Caki2 (cell line): ENCODE measurements at regions not wholly inside any gene's neighbourhood (a gene's known extent, or its start where the extent isn't known, plus 50 kb on each side); places are given as distances from the start of the nearest gene placed in this dataset.
A peak's percentile ranks its signal among the peaks of the same experiment; 100 is the strongest.
"Not testable (repeated sequence)": the region's sequence is repeated elsewhere in the genome, so short reads cannot be mapped to it uniquely, and the experiment has no call there.

Experiments
- DNase-seq: peaks from one replicate; pipeline ENCODE4 v3.0.0-alpha.2; 2015; ENCODE audit warnings: low read depth
- in situ Hi-C: cut with HindIII; loops from 2 replicates; pipeline ENCODE4 v1.10.0; 2016; ENCODE audit warnings: low sequenced_read_pairs, low pct_unique_long_range_greater_than_20kb, mixed read lengths

GRCh38 chr6:85251300-85251699 is 198.6 kb upstream of the NT5E start:
- in situ Hi-C loops, result no loop called here
- DNase-seq, result no peak

GRCh38 chr6:85250586-85251220 is 199.2 kb upstream of the NT5E start:
- in situ Hi-C loops, result no loop called here
- DNase-seq, result no peak

- in situ Hi-C loops, result no loop called here
- DNase-seq, result no peak
These were observed 204.9 kb upstream of the NT5E start for GRCh38 chr6:85245004-85245403.

- in situ Hi-C loops, result no loop called here
- no peak for DNase-seq
These were observed 208.3 kb upstream of the NT5E start for GRCh38 chr6:85241498-85242052.

GRCh38 chr6:85240787-85241385 is 209.0 kb upstream of the NT5E start:
- peak; percentile 33 for DNase-seq
- in situ Hi-C loops, result no loop called here

GRCh38 chr6:85237478-85237877 is 212.4 kb upstream of the NT5E start:
- DNase-seq, result no peak
- in situ Hi-C loops, result no loop called here

GRCh38 chr6:85236636-85237035 is 213.2 kb upstream of the NT5E start:
- in situ Hi-C loops, result no loop called here
- no peak for DNase-seq

GRCh38 chr6:85227345-85227744 is 222.5 kb upstream of the NT5E start:
- in situ Hi-C loops, DNase-seq: not testable (repeated sequence)

- in situ Hi-C loops, result not testable (repeated sequence)
These were observed 237.1 kb upstream of the NT5E start for GRCh38 chr6:85212794-85213193.

GRCh38 chr6:85195243-85195642 is 254.6 kb upstream of the NT5E start:
- in situ Hi-C loops, result no loop called here
- DNase-seq, result no peak

More at GRCh38 chr6:85212794-85213193, 237.1 kb upstream of the NT5E start:
- not testable (repeated sequence) for DNase-seq

GRCh38 chr6:85193339-85193738 is 256.5 kb upstream of the NT5E start:
- in situ Hi-C loops, result no loop called here

GRCh38 chr6:85192596-85192995 is 257.3 kb upstream of the NT5E start:
- DNase-seq, result no peak
- in situ Hi-C loops, result no loop called here

More at GRCh38 chr6:85193339-85193738, 256.5 kb upstream of the NT5E start:
- DNase-seq, result no peak

GRCh38 chr6:85192186-85192585 is 257.7 kb upstream of the NT5E start:
- DNase-seq, result no peak
- in situ Hi-C loops, result no loop called here

- in situ Hi-C loops, result no loop called here
- no peak for DNase-seq
These were observed 258.2 kb upstream of the NT5E start for GRCh38 chr6:85191656-85192055.

- in situ Hi-C loops, result no loop called here
- DNase-seq, result peak; percentile 58
These were observed 263.2 kb upstream of the NT5E start for GRCh38 chr6:85186546-85187175.

GRCh38 chr6:85185977-85186376 is 263.9 kb upstream of the NT5E start:
- in situ Hi-C loops, result no loop called here
- DNase-seq, result no peak

- DNase-seq, result no peak
- in situ Hi-C loops, result no loop called here
These were observed 266.0 kb upstream of the NT5E start for GRCh38 chr6:85183841-85184240.

- no peak for DNase-seq
- in situ Hi-C loops, result no loop called here
These were observed 277.2 kb upstream of the NT5E start for GRCh38 chr6:85172705-85173104.

- in situ Hi-C loops, result no loop called here
- no peak for DNase-seq
These were observed 277.7 kb upstream of the NT5E start for GRCh38 chr6:85172161-85172560.
